ENCODE measurements at regions not wholly inside any gene's neighbourhood (a gene's known extent, or its start where the extent isn't known, plus 50 kb on each side); places are given as distances from the start of the nearest gene placed in this dataset.

- no peak for DNase-seq (ENCODE audit: low read depth in 3 of 3)
These were observed 396.5 kb downstream of the RRAGC start for GRCh38 chr1:38463074-38463473.

DNA sequence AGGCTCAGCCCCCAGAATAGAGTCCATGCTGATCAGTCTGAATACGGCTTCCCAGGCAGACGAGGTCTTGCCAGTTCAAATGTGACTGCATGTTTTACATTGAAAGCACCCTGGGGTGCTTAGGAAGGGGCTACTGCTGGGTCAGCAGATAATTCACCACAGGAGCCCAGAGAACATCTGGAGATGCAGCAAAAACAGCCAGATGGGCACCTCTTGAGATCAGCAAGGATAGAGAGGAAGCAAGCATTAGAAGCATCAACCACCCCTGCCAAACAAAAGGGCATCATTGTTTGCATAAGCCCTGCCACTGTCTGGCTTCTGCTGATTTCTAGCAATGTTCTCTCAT lies 403.1 kb downstream of the RRAGC start:
- DNase-seq (ENCODE audit: low read depth in 3 of 3), result no peak

- DNase-seq (ENCODE audit: low read depth in 3 of 3), result no peak
These were observed 403.6 kb downstream of the RRAGC start for GRCh38 chr1:38455829-38456530.

DNA sequence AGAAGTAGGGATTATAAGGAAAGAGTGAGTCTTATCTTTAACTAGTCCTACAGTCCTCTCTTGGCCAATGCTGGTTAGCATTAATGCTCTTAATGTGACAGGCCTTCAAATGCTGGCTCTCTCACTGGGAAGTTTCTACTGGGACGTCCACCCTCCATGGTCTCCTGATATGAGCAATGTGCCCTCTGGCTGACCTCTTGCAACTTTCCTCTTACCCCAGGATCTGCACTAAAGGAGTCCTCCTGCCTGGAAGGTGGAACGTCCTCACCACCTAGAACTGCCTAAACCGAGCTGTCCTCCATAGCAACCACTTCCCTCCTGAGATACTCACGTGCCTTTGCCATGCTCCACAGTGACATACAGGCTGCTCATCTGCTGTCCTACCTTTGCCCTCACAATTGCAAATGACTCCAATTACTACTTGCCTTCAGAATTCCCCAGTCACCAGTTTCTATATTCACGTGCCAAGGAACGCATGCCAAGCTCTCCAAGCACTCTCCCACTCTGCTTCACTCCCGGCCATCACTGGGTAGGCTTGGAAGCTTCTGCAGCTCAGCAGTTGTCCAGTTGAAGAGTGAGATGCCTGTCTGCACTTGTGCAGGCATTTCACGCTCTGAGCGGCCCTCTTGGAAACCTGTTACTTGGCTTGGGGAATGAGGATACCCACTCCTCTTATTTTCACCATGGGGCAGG lies 404.7 kb downstream of the RRAGC start:
- DNase-seq (ENCODE audit: low read depth in 3 of 3), result no peak

DNA sequence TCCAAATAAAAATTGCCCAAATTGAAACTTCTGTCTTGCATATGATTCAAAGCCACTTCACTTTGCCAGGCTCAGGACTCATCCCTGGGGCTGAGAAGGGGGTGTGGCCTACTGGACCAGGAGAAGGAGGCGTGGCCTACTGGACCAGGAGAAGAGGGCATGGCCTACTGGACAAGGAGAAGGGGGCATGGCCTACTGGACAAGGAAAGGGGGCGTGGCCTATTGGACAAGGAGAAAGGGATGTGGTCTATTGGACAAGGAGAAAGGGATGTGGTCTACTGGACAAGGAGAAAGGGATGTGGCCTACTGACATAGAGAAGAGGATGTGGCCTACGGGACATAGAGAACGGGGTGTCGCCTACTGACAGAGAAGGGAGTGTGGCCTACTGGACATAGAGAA lies 405.3 kb downstream of the RRAGC start:
- no peak for DNase-seq (ENCODE audit: low read depth in 3 of 3)

DNA sequence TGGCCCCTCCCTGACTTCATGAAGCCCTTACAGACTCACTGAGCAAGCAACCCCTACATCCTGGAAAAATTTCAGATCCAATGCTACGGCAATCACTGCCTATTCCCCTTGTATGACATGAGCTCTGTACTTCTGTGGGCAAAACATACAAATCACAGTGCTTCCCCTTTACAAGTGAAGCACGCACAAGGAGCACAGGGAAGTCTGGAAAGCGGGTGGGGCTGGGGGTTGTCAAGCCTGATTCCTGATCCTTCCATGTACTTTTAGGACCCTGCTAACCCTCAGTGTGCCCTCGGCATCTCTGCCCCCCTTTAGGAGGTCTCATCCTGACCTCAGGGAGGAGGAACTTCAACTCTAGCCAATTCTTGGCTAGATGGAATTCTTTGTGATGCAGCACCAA lies 405.7 kb upstream of the POU3F1 start:
- DNase-seq (ENCODE audit: low read depth in 3 of 3), result no peak

DNA sequence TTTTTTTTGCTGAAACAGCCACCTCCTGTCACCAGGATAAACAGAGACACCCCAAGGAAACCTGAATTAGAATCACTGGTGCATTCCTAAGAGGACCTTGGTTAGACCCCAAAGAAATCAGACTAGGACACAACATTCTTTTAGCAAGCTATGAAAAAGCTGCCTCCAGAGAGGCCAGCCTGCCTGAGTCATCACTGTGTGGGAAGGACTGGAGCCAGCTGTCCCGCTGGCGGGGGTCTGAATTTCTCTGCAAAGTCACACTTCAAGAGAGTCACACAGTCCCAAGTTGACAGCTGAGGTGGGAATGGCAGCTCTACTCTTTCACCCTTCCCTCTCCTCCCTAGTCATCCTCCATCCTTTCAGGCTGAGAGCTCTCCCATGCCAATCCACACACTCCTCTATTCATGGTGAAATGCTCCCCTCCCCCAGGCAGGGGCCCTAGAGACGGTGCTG lies 405.0 kb upstream of the POU3F1 start:
- no peak for DNase-seq (ENCODE audit: low read depth in 3 of 3)

- no peak for DNase-seq (ENCODE audit: low read depth in 3 of 3)
These were observed 402.3 kb upstream of the POU3F1 start for GRCh38 chr1:38448893-38449292.

DNA sequence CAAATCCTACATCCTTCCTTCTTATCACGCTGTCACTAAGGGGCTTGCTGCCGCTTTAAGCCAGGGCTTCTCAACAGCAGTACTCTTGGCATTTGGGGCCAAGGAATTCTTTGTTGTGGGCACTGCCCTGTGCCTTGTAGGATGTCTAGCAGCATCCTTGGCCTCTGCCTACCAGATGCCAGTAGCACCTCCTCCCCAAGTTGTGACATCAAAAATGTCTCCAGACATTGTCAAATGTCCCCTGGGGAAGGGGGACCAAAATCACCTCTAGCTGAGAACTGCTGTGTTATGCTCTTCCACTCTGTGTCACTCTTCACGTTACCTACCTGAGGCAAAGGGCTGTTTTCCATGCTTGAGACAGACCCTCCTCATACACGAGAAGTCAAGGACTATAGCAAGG lies 400.3 kb upstream of the POU3F1 start:
- no peak for DNase-seq (ENCODE audit: low read depth in 3 of 3)

DNA sequence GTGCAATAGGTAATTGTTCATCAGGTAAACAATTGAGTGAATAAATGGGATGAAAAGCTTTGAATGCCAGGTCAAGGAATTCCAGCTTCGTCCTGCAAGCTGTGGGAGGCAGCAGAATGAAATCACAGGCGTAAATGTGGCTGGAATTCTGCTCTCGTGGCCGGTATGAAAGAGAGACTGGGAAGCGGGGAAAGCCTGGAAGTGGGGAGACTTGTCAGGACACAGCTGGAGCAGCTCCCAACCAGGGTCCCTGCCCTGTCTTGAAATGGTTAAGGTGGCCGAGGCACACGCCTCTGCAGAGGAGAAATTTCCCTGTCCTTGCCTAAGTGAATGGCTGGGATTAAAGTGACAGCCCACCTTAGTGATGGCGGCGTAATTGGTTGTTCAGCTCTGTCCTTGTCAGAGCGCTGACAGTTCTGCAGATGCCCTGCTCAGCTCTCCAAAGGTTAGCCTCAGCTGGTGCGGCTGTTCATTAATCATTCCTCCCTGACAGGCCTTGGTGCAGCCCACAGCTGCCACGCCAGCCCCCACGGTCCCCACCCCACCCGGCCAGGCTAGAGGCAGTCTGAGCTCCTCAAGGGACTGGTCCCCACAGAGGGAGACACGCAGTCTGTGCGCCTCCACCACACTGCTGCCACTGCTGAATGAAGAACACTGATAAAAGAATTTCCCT lies 398.3 kb upstream of the POU3F1 start:
- no peak for DNase-seq (ENCODE audit: low read depth in 3 of 3)

DNA sequence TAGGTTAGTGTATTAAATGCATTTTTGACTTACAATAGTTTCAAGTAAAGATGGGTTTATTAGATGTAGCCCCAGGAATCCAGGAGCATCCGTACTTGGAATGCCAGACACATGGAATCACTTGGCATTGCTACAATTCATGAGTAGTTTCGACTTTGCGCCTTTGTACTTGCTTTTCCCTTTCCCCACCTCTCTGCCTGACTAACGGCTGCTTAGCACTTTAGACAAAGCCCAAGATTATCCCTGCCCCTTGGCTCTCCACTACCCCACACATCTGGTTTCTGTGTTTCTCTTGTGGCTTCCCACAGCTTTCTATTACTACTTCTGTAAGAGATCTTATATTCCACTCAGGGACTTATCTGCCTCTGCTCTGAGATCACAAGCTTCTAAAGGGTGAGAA lies 397.7 kb upstream of the POU3F1 start:
- DNase-seq (ENCODE audit: low read depth in 3 of 3), result no peak

- no peak for DNase-seq (ENCODE audit: low read depth in 3 of 3)
These were observed 393.8 kb upstream of the POU3F1 start for GRCh38 chr1:38440402-38440801.

DNA sequence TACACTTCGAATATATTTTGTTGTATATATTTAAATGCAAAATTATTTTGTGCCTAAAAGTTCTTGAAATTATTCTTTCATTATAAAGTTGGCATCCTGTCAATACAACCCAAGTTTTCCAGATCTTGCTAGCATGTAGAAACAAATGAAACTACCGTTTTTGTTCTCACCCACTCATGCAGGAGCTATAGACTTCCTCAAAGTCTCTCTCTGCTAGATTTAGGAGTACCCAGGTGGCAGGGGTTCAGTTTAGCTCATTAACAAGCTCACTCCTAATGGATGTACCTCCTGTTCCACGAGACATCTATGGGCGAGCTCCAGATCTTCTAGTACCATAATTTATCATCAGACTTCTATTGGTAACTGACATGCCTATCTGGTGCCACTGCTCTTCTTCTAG lies 390.2 kb upstream of the POU3F1 start:
- no peak for DNase-seq (ENCODE audit: low read depth in 3 of 3)

DNA sequence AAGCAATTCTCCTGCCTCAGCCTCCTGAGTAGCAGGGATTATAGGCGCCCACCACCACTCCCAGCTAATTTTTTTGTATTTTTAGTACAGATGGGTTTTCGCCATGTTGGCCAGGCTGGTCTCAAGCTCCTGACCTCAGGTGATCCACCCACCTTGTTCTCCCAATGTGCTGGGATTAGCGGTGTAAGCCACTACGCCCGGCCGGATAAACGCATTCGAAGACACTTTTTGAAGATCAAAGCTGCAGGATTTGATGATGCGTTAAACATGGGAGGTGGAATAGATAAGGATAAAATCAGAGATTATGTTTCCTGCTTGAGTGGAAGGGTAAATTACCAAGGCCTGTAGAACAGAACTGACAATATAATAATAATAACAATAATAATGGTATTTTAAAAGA lies 389.4 kb upstream of the POU3F1 start:
- no peak for DNase-seq (ENCODE audit: low read depth in 3 of 3)

DNA sequence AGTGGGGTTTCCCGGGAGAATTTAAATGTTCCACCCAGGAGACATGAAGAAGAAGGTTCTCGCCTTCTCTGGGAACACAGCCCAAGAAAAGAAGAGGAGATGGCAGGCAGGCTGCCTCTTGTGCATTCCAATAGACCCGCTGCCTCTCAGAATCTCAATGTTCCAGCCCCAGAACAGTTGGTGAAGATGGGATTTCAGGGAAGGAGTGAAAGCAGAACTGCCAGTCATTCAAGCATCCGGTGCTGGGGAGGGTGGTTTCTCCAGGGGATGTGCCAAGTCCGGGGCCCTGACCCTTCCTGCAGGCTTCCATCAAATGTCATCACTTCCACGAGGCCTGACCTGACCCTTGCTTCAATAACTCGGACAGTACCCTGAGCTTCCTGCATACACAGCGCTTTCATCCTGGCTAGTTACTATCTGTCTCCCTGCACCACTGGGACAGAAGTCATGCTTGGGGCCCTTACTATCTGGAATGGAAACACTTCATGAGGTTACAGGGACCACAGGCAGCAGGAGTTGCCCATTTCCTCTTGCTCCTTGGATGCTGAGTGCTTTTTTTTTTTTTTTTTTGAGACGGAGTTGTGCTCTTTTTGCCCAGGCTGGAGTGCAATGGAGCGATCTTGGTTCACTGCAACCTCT lies 386.6 kb upstream of the POU3F1 start:
- no peak for DNase-seq (ENCODE audit: low read depth in 3 of 3)

DNA sequence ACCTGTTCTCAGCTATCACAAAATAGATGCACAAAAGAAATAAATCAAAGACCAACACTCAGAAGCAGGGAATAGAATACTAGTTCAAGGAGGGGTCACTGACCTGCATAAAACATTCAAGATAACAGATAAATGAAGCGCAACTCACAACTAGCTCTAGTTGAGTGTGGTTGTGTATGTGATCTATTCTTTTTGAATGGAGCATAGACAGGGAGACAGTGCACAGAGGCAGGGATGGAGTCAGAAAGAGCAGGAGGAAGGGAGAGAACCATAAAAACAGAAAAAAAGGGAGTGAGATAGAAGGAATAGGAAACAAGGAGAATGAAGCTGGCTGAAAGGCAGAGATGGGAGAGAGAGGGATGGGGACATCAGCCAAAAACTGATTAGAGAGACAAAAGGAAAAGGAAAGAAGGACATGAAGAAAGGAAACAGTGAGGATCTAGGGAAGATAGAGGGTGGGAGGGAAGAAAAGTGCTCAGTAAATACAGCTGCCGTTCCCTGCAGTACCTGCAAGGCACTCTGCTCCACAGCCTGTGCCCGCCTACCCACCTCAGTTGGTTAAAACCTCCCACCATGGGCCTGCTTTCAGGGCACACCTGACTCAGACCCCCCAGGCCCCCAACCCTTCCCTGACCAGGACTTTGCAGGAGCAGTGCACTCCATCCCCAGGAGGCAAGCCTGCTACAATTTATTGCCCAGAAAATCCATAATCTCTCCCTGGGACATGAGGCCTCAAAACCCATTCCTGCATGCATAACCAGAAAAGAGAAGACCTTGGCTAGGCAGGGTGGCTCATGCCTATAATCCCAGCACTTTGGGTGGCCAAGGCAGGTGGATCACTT lies 385.2 kb upstream of the POU3F1 start:
- DNase-seq (ENCODE audit: low read depth in 3 of 3), result no peak

DNA sequence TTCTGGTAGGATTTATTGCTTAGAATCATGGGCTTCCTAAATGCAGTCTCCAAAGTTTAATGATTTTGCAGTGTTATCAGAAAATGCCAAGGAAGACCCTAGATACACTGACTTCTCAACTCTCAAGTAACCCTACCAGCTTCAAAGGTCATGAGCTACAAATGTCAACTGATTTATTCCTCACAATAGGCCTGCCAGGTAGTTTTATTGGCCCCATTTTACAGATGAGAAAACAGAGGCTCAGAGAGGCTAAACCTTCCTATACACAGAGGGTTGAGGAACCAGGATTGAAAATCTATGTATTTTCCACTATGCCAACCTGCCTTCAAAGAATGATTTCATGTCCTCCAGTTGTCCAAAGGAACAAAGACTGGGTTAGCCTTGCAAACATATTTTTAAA lies 384.4 kb upstream of the POU3F1 start:
- no peak for DNase-seq (ENCODE audit: low read depth in 3 of 3)

GRCh38 chr1:38424677-38425076 lies 378.1 kb upstream of the POU3F1 start:
- DNase-seq (ENCODE audit: low read depth in 3 of 3), result no peak

- DNase-seq (ENCODE audit: low read depth in 3 of 3), result no peak
These were observed 374.1 kb upstream of the POU3F1 start for GRCh38 chr1:38420666-38421065.

GRCh38 chr1:38418195-38419030 lies 371.8 kb upstream of the POU3F1 start:
- DNase-seq (ENCODE audit: low read depth in 3 of 3), result no peak

DNA sequence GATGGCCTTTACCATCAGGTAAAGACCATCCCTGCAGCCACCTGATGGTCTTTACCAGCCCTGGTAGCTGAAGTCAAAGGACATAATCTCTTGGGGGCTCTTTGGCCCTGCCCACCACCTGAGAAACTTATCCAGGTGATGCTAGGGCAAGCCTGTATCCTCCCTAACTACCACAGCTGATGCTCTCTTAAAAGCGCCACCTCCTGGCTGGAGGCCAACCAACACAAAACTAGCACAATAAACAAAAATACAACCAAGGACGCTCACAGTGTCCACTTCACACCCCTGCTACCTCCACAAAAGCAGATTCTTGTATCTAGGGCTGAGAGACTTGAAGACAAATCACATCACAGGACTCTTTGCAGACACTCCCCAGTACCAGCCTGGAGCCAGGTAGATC lies 357.1 kb upstream of the POU3F1 start:
- DNase-seq (ENCODE audit: low read depth in 3 of 3), result no peak
